K562 (cell line): ENCODE measurements at regions not wholly inside any gene's neighbourhood (a gene's known extent, or its start where the extent isn't known, plus 50 kb on each side); places are given as distances from the start of the nearest gene placed in this dataset.

ENCODE experiments used
- BRCA1 ChIP-seq, 2 experiments: fragments of 450-650 bp in 1 of 2; sonication (generic) in 1 of 2; formaldehyde crosslinking in 1 of 2; IDR thresholded peaks; 2 replicates each; pipeline versions ENCODE4 v1.5.0 to v1.6.1; 2017 to 2020; ENCODE audit warnings: mild to moderate bottlenecking in 1 of 2, missing genetic modification reagents in 1 of 2
- IRF2 ChIP-seq: sonication (generic); formaldehyde crosslinking; IDR thresholded peaks from 2 replicates; pipeline ENCODE4 v1.8.1; 2022; ENCODE audit warnings: mild to moderate bottlenecking, missing genetic modification reagents
- KAT8 ChIP-seq: fragments of 450-650 bp; IDR thresholded peaks from 2 replicates; pipeline ENCODE4 v1.6.1; 2016; ENCODE audit warnings: low read depth, mild to moderate bottlenecking
- TOE1 ChIP-seq, 2 experiments: fragments of 450-650 bp in 1 of 2; sonication (generic) in 1 of 2; formaldehyde crosslinking in 1 of 2; IDR thresholded peaks; 2 replicates each; pipeline versions ENCODE4 v1.7.1 to v1.8.0; 2016 to 2022; ENCODE audit warnings: borderline replicate concordance in 2 of 2, mild to moderate bottlenecking in 2 of 2, antibody characterized with exemption in 1 of 2, inconsistent platforms in 1 of 2, low read depth in 1 of 2, missing genetic modification reagents in 1 of 2, moderate library complexity in 1 of 2
- ZNF232 ChIP-seq: sonication (generic); formaldehyde crosslinking; IDR thresholded peaks from 2 replicates; pipeline ENCODE4 v1.8.0; 2022; ENCODE audit warnings: mild to moderate bottlenecking, missing genetic modification reagents
- ZNF263 ChIP-seq: sonication (generic); formaldehyde crosslinking; IDR thresholded peaks from 2 replicates; pipeline ENCODE4 v1.8.0; 2022; ENCODE audit warnings: mild to moderate bottlenecking, missing genetic modification reagents, borderline replicate concordance
- ZNF77 ChIP-seq: fragments of 250-450 bp; sonication (Bioruptor Pico); IDR thresholded peaks from 2 replicates; pipeline ENCODE4 v1.5.0; 2020
- TF ChIP-seq, protein P1 (sequence below): fragments of 450-650 bp; IDR thresholded peaks from 2 replicates; pipeline ENCODE4 v1.6.1; 2016; ENCODE audit warnings: low read depth, mild to moderate bottlenecking, moderate library complexity
- TF ChIP-seq, protein P2 (sequence below), 3 experiments: IDR thresholded peaks in 2 of 3; conservative IDR thresholded peaks in 1 of 3; 2 replicates each; pipeline ENCODE4 v1.5.1; 2011 to 2012; ENCODE audit warnings: low read length in 3 of 3, mild to moderate bottlenecking in 3 of 3, control low read depth in 2 of 3, improper control_type of control experiment in 1 of 3, inconsistent platforms in 1 of 3, low read depth in 1 of 3, mixed read lengths in 1 of 3, moderate library complexity in 1 of 3; ENCODE audit not compliant: insufficient read depth in 2 of 3
- TF ChIP-seq, protein P3 (sequence below): sonication (generic); formaldehyde crosslinking; IDR thresholded peaks from 2 replicates; pipeline ENCODE4 v1.5.0; 2020; ENCODE audit warnings: missing genetic modification reagents

DNA sequence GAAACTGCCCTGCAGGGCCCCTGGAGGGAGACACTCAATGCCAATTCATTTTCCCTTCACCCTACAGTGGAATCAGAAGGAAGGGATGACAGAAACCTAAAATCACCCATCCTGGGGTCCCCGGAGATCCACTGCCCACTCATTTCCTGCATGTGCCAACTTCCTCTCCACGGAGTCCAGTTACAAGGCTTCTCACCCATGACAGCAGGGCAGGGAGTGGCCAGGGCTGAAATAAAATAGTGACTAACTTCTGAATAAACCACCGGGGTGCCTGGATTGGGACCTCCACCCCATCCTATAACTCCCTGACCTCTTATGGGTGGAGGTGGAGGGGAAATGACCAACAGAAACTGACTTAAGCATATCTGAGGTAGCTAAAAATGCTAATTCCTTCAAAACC, 362.3 kb downstream of the MAFB start:
- TF ChIP-seq TOE1 (IDR thresholded peaks at IDR 0.05; ENCODE audit: borderline replicate concordance) (no peak), TOE1 (CRISPR knock-in tag; IDR thresholded peaks at IDR 0.05; ENCODE audit: borderline replicate concordance, low read depth) (no peak), ZNF77 (CRISPR knock-in tag) (no peak), IRF2 (CRISPR knock-in tag) (no peak), ZNF232 (CRISPR knock-in tag) (no peak), BRCA1 (IDR thresholded peaks at IDR 0.05) (no peak), BRCA1 (CRISPR knock-in tag; IDR thresholded peaks at IDR 0.05) (no peak), ZNF263 (CRISPR knock-in tag) (no peak), KAT8 (no peak)
- TF ChIP-seq, protein P1, sequence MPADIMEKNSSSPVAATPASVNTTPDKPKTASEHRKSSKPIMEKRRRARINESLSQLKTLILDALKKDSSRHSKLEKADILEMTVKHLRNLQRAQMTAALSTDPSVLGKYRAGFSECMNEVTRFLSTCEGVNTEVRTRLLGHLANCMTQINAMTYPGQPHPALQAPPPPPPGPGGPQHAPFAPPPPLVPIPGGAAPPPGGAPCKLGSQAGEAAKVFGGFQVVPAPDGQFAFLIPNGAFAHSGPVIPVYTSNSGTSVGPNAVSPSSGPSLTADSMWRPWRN, result no peak
- TF ChIP-seq, protein P2, sequence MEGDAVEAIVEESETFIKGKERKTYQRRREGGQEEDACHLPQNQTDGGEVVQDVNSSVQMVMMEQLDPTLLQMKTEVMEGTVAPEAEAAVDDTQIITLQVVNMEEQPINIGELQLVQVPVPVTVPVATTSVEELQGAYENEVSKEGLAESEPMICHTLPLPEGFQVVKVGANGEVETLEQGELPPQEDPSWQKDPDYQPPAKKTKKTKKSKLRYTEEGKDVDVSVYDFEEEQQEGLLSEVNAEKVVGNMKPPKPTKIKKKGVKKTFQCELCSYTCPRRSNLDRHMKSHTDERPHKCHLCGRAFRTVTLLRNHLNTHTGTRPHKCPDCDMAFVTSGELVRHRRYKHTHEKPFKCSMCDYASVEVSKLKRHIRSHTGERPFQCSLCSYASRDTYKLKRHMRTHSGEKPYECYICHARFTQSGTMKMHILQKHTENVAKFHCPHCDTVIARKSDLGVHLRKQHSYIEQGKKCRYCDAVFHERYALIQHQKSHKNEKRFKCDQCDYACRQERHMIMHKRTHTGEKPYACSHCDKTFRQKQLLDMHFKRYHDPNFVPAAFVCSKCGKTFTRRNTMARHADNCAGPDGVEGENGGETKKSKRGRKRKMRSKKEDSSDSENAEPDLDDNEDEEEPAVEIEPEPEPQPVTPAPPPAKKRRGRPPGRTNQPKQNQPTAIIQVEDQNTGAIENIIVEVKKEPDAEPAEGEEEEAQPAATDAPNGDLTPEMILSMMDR (IDR thresholded peaks at IDR 0.05 in 2 of 3, conservative IDR thresholded peaks at IDR 0.05 in 1 of 3; ENCODE audit: insufficient read depth in 2 of 3, low read depth in 1 of 3, low read length in 3 of 3), result no peak
- TF ChIP-seq, protein P3, sequence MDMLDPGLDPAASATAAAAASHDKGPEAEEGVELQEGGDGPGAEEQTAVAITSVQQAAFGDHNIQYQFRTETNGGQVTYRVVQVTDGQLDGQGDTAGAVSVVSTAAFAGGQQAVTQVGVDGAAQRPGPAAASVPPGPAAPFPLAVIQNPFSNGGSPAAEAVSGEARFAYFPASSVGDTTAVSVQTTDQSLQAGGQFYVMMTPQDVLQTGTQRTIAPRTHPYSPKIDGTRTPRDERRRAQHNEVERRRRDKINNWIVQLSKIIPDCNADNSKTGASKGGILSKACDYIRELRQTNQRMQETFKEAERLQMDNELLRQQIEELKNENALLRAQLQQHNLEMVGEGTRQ (CRISPR knock-in tag), result no peak
